ENCODE measurements at regions not wholly inside any gene's neighbourhood (a gene's known extent, or its start where the extent isn't known, plus 50 kb on each side); places are given as distances from the start of the nearest gene placed in this dataset.

GRCh38 chr4:58602731-58603359 lies 1492.7 kb upstream of the IGFBP7 start:
- BruUV-seq (replicated peaks) = no TSS peak
- POLR2A ChIA-PET (ENCODE audit: unreplicated experiment) = no interaction called here

GRCh38 chr4:58602022-58602421 lies 1491.8 kb upstream of the IGFBP7 start:
- intact Hi-C loops (cut with micrococcal nuclease) = no loop called here
- H3K27ac ChIP-seq (ENCODE audit: low read length) = no peak overlapping the region
- DNase-seq = no peak
- H3F3A ChIP-seq (ENCODE audit: low read length, unreplicated experiment) = no peaks in the 10 kb centered on the region
- H3K9ac ChIP-seq (ENCODE audit: low read length) = no peak overlapping the region
- H3K4me1 ChIP-seq (ENCODE audit: insufficient read depth, low read length) = no peaks in the 10 kb centered on the region
- no peak overlapping the region for H3K4me2 ChIP-seq (ENCODE audit: low read length)
- H2AFZ ChIP-seq (ENCODE audit: low read length) = no peak overlapping the region
- H3K36me3 ChIP-seq (ENCODE audit: low read depth, low read length) = no peaks in the 10 kb centered on the region
- CTCF ChIA-PET = no interaction called here
- H3K27me3 ChIP-seq (ENCODE audit: low read length) = no peaks in the 10 kb centered on the region
- no peaks in the 10 kb centered on the region for H3K9me2 ChIP-seq (replicated peaks; ENCODE audit: low read length)
- H4K20me1 ChIP-seq (ENCODE audit: low read length) = no peaks in the 10 kb centered on the region
- no peaks in the 10 kb centered on the region for H3K79me2 ChIP-seq (ENCODE audit: low read length)
- no peak overlapping the region for H3K4me3 ChIP-seq (ENCODE audit: low read length)
- BruUV-seq (replicated peaks) = no TSS peak
- ATAC-seq = no peak
- TF ChIP-seq EZH2 (IDR thresholded peaks at IDR 0.05; ENCODE audit: low read length, unreplicated experiment) = no peak
- no peak for TF ChIP-seq CTCF (conservative IDR thresholded peaks at IDR 0.05; ENCODE audit: low read depth, low read length)
- TF ChIP-seq EZH2phosphoT487 (IDR thresholded peaks at IDR 0.05; ENCODE audit: borderline replicate concordance, low read length) = no peak
- H3K9me3 ChIP-seq (ENCODE audit: low read length) = no peaks in the 10 kb centered on the region
- POLR2A ChIA-PET (ENCODE audit: unreplicated experiment) = no interaction called here

More at GRCh38 chr4:58602731-58603359, 1492.7 kb upstream of the IGFBP7 start:
- H3K27me3 ChIP-seq (ENCODE audit: low read length) = no peaks in the 10 kb centered on the region
- CTCF ChIA-PET = no interaction called here
- no peak overlapping the region for H3K4me3 ChIP-seq (ENCODE audit: low read length)
- H3K9me3 ChIP-seq (ENCODE audit: low read length) = no peaks in the 10 kb centered on the region
- intact Hi-C loops (cut with micrococcal nuclease) = no loop called here
- no peak overlapping the region for H3K9ac ChIP-seq (ENCODE audit: low read length)
- ATAC-seq = no peak
- no peaks in the 10 kb centered on the region for H3K79me2 ChIP-seq (ENCODE audit: low read length)
- H2AFZ ChIP-seq (ENCODE audit: low read length) = no peak overlapping the region
- no peaks in the 10 kb centered on the region for H3F3A ChIP-seq (ENCODE audit: low read length, unreplicated experiment)
- no peaks in the 10 kb centered on the region for H4K20me1 ChIP-seq (ENCODE audit: low read length)
- no peak overlapping the region for H3K27ac ChIP-seq (ENCODE audit: low read length)
- DNase-seq = no peak
- no peak overlapping the region for H3K4me2 ChIP-seq (ENCODE audit: low read length)
- no peaks in the 10 kb centered on the region for H3K4me1 ChIP-seq (ENCODE audit: insufficient read depth, low read length)
- TF ChIP-seq EZH2 (IDR thresholded peaks at IDR 0.05; ENCODE audit: low read length, unreplicated experiment) (no peak), EZH2phosphoT487 (IDR thresholded peaks at IDR 0.05; ENCODE audit: borderline replicate concordance, low read length) (no peak), CTCF (conservative IDR thresholded peaks at IDR 0.05; ENCODE audit: low read depth, low read length) (no peak)
- H3K9me2 ChIP-seq (replicated peaks; ENCODE audit: low read length) = no peaks in the 10 kb centered on the region
- no peaks in the 10 kb centered on the region for H3K36me3 ChIP-seq (ENCODE audit: low read depth, low read length)

DNA sequence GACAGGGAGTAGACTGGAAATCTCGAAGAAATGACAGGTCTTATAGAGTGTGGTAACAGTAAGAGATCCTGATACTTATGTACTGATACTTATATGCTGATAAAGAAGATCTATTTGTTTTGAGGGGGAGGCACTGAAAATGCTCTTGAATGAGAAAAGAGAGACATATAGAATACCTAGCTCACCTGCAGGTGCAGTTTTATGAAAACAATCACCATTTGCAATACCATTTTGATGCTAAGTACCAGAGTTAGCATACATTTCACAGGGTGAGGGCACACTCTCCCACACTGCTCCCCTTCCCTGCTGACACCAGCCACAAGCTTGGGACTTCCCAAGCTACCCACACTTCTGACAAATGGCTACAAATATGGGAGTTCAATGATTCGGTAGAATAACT lies 1490.1 kb upstream of the IGFBP7 start:
- DNase-seq (no peak), ATAC-seq (no peak)
- Histone ChIP-seq H3K79me2 (ENCODE audit: low read length) (no peaks in the 10 kb centered on the region), H3K4me3 (ENCODE audit: low read length) (no peak overlapping the region), H3K4me2 (ENCODE audit: low read length) (no peak overlapping the region), H3K9me2 (replicated peaks; ENCODE audit: low read length) (no peaks in the 10 kb centered on the region), H3K27ac (ENCODE audit: low read length) (no peak overlapping the region), H3K9ac (ENCODE audit: low read length) (no peak overlapping the region), H3F3A (ENCODE audit: low read length, unreplicated experiment) (no peaks in the 10 kb centered on the region), H3K27me3 (ENCODE audit: low read length) (no peaks in the 10 kb centered on the region), H2AFZ (ENCODE audit: low read length) (no peak overlapping the region), H4K20me1 (ENCODE audit: low read length) (no peaks in the 10 kb centered on the region), H3K4me1 (ENCODE audit: insufficient read depth, low read length) (no peaks in the 10 kb centered on the region), H3K9me3 (ENCODE audit: low read length) (no peaks in the 10 kb centered on the region), H3K36me3 (ENCODE audit: low read depth, low read length) (no peaks in the 10 kb centered on the region)
- ChIA-PET POLR2A (ENCODE audit: unreplicated experiment) (no interaction called here), CTCF (no interaction called here)
- TF ChIP-seq EZH2 (IDR thresholded peaks at IDR 0.05; ENCODE audit: low read length, unreplicated experiment) (no peak), EZH2phosphoT487 (IDR thresholded peaks at IDR 0.05; ENCODE audit: borderline replicate concordance, low read length) (no peak), CTCF (conservative IDR thresholded peaks at IDR 0.05; ENCODE audit: low read depth, low read length) (no peak)
- intact Hi-C loops (cut with micrococcal nuclease) = no loop called here
- BruUV-seq (replicated peaks) = no TSS peak

Data from PC-3 (cell line).